Upper lobe of left lung (tissue), 6 donors: ENCODE measurements at regions not wholly inside any gene's neighbourhood (a gene's known extent, or its start where the extent isn't known, plus 50 kb on each side); places are given as distances from the start of the nearest gene placed in this dataset.

ENCODE experiments used
- ATAC-seq, 2 donors: fragments of 200-7000 bp; cut with Tn5 transposase; one replicate each; pipeline ENCODE4 v1.9.1; 2022; ENCODE audit warnings: mild to moderate bottlenecking in 2 of 2, moderate library complexity in 2 of 2; ENCODE audit not compliant: low FRiP score in 2 of 2
- DNase-seq, 2 donors: peaks; one replicate each; pipeline ENCODE4 v3.0.0-alpha.2; 2019 to 2020
- H3K27ac ChIP-seq, 4 donors: fragments of 200-600 bp; sonication (generic); one replicate each; pipeline ENCODE4 v1.5.1; 2016 to 2019
- H3K27me3 ChIP-seq, 4 donors: fragments of 200-600 bp; sonication (generic); one replicate each; pipeline ENCODE4 v1.5.1; 2017 to 2019
- H3K36me3 ChIP-seq, 4 donors: fragments of 200-600 bp; sonication (generic); one replicate each; pipeline ENCODE4 v1.5.1; 2016 to 2019
- H3K4me1 ChIP-seq, 4 donors: fragments of 200-600 bp; sonication (generic); one replicate each; pipeline ENCODE4 v1.5.1; 2018 to 2019
- H3K4me3 ChIP-seq, 4 donors: fragments of 200-600 bp; sonication (generic); one replicate each; pipeline ENCODE4 v1.5.1; 2017 to 2019; ENCODE audit warnings: mild to moderate bottlenecking in 2 of 4, moderate library complexity in 1 of 4
- H3K9me3 ChIP-seq, 4 donors: fragments of 200-600 bp; sonication (generic); one replicate each; pipeline ENCODE4 v1.5.1; 2018 to 2019
- EP300 ChIP-seq, 4 donors: sonication (generic); formaldehyde crosslinking; IDR thresholded peaks; one replicate each; pipeline ENCODE4 v1.5.1; 2017; ENCODE audit warnings: antibody characterized with exemption in 4 of 4, control low read depth in 2 of 4
- POLR2A ChIP-seq, 4 donors: fragments of 450-650 bp; IDR thresholded peaks; one replicate each; pipeline ENCODE4 v1.5.1; 2016 to 2017; ENCODE audit warnings: antibody characterized with exemption in 4 of 4, mild to moderate bottlenecking in 2 of 4
- POLR2AphosphoS5 ChIP-seq, 2 donors: sonication (generic); formaldehyde crosslinking; IDR thresholded peaks; one replicate each; pipeline ENCODE4 v1.5.1; 2017; ENCODE audit warnings: antibody characterized with exemption in 2 of 2
- WGBS, 2 donors: methylation state at CpG; one replicate each; pipeline ENCODE4 v1.1.5; 2017 to 2018; 5-methylcytosine and 5-hydroxymethylcytosine counted together
- TF ChIP-seq, protein P1 (sequence below), 6 experiments: fragments of 450-650 bp in 4 of 6; fragments of 200-600 bp in 2 of 6; sonication (generic) in 2 of 6; IDR thresholded peaks; one replicate each; pipeline ENCODE4 v1.5.1; 2016 to 2019; ENCODE audit warnings: antibody characterized with exemption in 6 of 6
- donor health status: DM: no; HTN: no; CAD: no; lungs with moderate emphysema.
- donor health status: DM: no; HTN: yes; CAD: no; lungs with severe emphysema.

DNA sequence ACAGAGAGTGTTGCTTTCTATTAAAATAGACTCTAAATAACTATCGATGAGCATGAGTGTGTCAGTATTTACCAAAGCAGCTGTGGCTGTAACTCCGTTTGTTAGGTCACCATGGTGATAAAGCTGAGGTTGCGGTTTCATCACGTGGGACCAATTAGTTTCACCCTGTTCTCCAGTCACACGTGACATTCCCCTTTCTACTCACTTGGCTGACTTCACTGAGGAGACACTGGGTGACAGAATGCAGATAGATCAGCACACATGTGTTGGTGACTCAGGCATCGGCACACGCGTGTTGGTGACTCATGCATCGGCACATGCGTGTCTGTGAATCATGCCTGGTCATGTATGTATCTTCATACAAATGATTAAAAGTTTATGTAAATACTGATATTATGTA is 285.4 kb downstream of the THBS2 start:
- H3K4me3 ChIP-seq: no peak overlapping the region
- ATAC-seq (peak in 1 of 2 donors; percentile 84), DNase-seq (no peak)
- no peaks in the 10 kb centered on the region for H3K4me1 ChIP-seq
- TF ChIP-seq, protein P1, sequence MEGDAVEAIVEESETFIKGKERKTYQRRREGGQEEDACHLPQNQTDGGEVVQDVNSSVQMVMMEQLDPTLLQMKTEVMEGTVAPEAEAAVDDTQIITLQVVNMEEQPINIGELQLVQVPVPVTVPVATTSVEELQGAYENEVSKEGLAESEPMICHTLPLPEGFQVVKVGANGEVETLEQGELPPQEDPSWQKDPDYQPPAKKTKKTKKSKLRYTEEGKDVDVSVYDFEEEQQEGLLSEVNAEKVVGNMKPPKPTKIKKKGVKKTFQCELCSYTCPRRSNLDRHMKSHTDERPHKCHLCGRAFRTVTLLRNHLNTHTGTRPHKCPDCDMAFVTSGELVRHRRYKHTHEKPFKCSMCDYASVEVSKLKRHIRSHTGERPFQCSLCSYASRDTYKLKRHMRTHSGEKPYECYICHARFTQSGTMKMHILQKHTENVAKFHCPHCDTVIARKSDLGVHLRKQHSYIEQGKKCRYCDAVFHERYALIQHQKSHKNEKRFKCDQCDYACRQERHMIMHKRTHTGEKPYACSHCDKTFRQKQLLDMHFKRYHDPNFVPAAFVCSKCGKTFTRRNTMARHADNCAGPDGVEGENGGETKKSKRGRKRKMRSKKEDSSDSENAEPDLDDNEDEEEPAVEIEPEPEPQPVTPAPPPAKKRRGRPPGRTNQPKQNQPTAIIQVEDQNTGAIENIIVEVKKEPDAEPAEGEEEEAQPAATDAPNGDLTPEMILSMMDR (IDR thresholded peaks at IDR 0.05): no peak
- TF ChIP-seq POLR2AphosphoS5 (IDR thresholded peaks at IDR 0.05) (peak in 1 of 2 donors; percentile 19), EP300 (IDR thresholded peaks at IDR 0.05) (no peak), POLR2A (IDR thresholded peaks at IDR 0.05) (no peak)
- no peak overlapping the region for H3K27ac ChIP-seq
- WGBS, 2 donors: 79 to 83% methylated on average over 10 of the region's 10 CpGs
- H3K27me3 ChIP-seq: no peaks in the 10 kb centered on the region
- no peaks in the 10 kb centered on the region for H3K9me3 ChIP-seq
- no peaks in the 10 kb centered on the region for H3K36me3 ChIP-seq

DNA sequence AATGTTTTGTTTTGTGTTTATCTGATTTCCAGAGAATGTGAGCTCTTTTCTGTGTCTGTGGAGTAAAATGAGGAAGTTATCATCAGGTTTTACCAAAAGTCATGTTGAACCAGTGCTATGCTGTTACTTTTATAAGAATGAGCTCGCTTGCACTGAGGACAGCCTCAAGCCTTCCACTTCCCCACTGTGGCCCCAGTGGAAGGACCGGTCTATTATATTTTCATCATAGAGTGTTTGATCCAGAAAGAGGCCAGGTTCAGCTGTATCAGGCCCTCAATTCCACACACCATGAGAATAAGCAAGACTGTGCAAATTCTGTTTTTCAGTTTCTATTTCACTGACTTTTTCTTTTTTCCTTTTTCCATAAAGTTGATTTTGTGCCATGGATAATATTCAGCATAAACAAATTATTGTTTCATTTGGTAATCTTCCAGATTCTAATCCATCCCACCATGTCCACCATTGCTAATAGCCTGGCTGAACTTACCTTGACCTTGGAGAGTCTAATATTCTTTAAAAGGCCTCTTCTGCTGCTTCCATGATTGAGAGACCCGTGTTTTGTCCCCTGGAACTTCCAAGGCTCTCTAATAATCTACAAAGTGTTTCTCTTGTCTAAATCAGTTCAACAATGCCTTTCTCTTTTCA is 286.2 kb downstream of the THBS2 start:
- H3K9me3 ChIP-seq: no peaks in the 10 kb centered on the region
- no peaks in the 10 kb centered on the region for H3K27me3 ChIP-seq
- no peak for DNase-seq
- no peaks in the 10 kb centered on the region for H3K4me1 ChIP-seq
- TF ChIP-seq EP300 (IDR thresholded peaks at IDR 0.05) (no peak), POLR2AphosphoS5 (IDR thresholded peaks at IDR 0.05) (no peak), POLR2A (IDR thresholded peaks at IDR 0.05) (no peak)
- TF ChIP-seq, protein P1 (IDR thresholded peaks at IDR 0.05): no peak
- H3K36me3 ChIP-seq: no peaks in the 10 kb centered on the region
- H3K27ac ChIP-seq: no peak overlapping the region
- no peak for ATAC-seq
- WGBS, 2 donors: 54 to 63% methylated on average over 3 of the region's 3 CpGs
- H3K4me3 ChIP-seq: no peak overlapping the region

DNA sequence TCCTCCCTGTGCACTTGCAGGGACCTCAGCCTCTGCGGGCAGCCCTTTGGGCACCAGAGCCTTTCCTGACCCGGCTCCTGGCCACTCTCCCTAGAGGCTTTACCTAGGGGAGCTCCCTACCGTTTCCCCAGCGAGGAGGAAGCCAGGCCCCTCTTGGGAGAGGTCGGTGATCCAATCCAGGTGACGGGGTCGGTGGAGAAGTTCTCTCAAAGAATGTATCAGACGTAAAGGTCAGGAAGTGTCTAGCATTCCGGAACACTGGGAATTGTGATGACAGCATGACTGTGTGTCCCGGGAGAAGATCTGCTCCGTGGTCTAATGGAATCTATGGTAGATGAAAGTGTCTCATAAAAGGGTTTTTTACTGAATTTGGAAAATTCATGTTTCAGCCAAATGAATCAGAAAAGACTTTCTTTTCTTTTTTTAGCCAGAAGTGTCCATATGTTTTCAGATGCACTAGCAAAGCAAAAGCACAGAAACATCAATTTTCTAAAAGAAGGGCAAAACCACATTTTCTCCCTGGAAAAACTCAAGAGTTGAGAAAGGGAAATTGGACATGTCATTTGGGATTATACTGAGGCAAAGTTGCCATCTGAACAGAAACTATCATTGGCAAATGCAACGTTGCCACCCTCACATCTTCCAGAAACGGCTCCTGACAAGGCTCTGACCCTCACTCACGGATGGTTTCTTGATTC is 289.4 kb downstream of the THBS2 start:
- Histone ChIP-seq H3K27ac (no peak overlapping the region), H3K27me3 (no peaks in the 10 kb centered on the region), H3K4me1 (no peaks in the 10 kb centered on the region), H3K9me3 (no peaks in the 10 kb centered on the region), H3K4me3 (no peak overlapping the region), H3K36me3 (no peaks in the 10 kb centered on the region)
- TF ChIP-seq, protein P1 (IDR thresholded peaks at IDR 0.05): no peak
- TF ChIP-seq POLR2AphosphoS5 (IDR thresholded peaks at IDR 0.05) (no peak), POLR2A (IDR thresholded peaks at IDR 0.05) (no peak), EP300 (IDR thresholded peaks at IDR 0.05) (no peak)
- DNase-seq (no peak), ATAC-seq (no peak)
- 72 to 78% methylated on average over 13 to 14 of the region's 14 CpGs for WGBS, 2 donors

DNA sequence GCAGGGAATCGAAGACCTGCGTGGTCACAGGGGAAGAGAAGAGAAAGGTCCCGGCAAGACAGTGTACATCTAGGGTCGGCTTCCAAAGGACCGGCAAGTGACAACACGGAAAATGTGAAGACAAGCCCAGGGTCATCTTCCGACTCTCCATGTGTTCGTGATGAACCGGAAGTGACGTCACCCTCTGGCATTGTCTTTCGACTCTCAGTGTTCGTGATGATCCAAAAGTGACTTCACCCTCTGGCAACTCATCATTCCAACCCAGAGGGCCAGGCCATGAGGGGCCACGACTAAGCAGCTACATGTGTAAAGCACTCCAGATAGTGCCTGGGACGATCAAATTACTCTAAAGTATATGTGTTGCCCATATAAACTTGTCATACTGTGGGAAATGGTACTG is 290.8 kb downstream of the THBS2 start:
- ATAC-seq (peak in 1 of 2 donors; percentile 65), DNase-seq (no peak)
- H3K4me1 ChIP-seq: no peaks in the 10 kb centered on the region
- TF ChIP-seq EP300 (IDR thresholded peaks at IDR 0.05) (no peak), POLR2AphosphoS5 (IDR thresholded peaks at IDR 0.05) (no peak), POLR2A (IDR thresholded peaks at IDR 0.05) (no peak)
- TF ChIP-seq, protein P1 (IDR thresholded peaks at IDR 0.05): no peak
- WGBS, 2 donors: 83 to 86% methylated on average over 14 of the region's 14 CpGs
- no peaks in the 10 kb centered on the region for H3K36me3 ChIP-seq
- no peaks in the 10 kb centered on the region for H3K9me3 ChIP-seq
- no peak overlapping the region for H3K27ac ChIP-seq
- H3K4me3 ChIP-seq: no peak overlapping the region
- no peaks in the 10 kb centered on the region for H3K27me3 ChIP-seq
